Calu3 (cell line): ENCODE measurements at regions not wholly inside any gene's neighbourhood (a gene's known extent, or its start where the extent isn't known, plus 50 kb on each side); places are given as distances from the start of the nearest gene placed in this dataset.
A peak's percentile ranks its signal among the peaks of the same experiment; 100 is the strongest.

Experiments used
- BruUV-seq: library from RNA; stranded (reverse); fragments of 400-500 nt; replicated peaks from 2 replicates; lab custom pipeline; 2021; lab: Mats Ljungman, UMichigan
- CTCF ChIA-PET: fragments of 300-600 bp; sonication (Branson Sonifier 250); formaldehyde crosslinking; loops from one replicate; lab custom pipeline; 2022; ENCODE audit warnings: antibody characterized with exemption; lab: Charles Lee
- DNase-seq: peaks from one replicate; pipeline ENCODE4 v3.0.0; 2022
- H3K27ac Mint-ChIP-seq: one replicate; pipeline ENCODE4 v1.8.0; 2022; ENCODE audit warnings: mixed read lengths; ENCODE audit not compliant: unreplicated experiment
- H3K27me3 Mint-ChIP-seq: one replicate; pipeline ENCODE4 v1.8.0; 2022; ENCODE audit warnings: mixed read lengths; ENCODE audit not compliant: unreplicated experiment
- H3K36me3 Mint-ChIP-seq: one replicate; pipeline ENCODE4 v1.8.0; 2022; ENCODE audit warnings: mild to moderate bottlenecking, moderate library complexity, mixed read lengths; ENCODE audit not compliant: insufficient read depth, unreplicated experiment
- H3K4me1 Mint-ChIP-seq: one replicate; pipeline ENCODE4 v1.8.0; 2022; ENCODE audit warnings: mild to moderate bottlenecking, low read depth, mixed read lengths; ENCODE audit not compliant: unreplicated experiment
- H3K4me3 Mint-ChIP-seq: one replicate; pipeline ENCODE4 v1.8.0; 2022; ENCODE audit warnings: mild to moderate bottlenecking, low read depth, moderate library complexity, mixed read lengths; ENCODE audit not compliant: unreplicated experiment
- H3K9me3 Mint-ChIP-seq: one replicate; pipeline ENCODE4 v1.8.0; 2022; ENCODE audit warnings: low read depth, mixed read lengths; ENCODE audit not compliant: unreplicated experiment
- CTCF ChIP-seq: fragments of 200-600 bp; IDR thresholded peaks from one replicate; pipeline ENCODE4 v1.8.0; 2022; ENCODE audit warnings: antibody characterized with exemption; ENCODE audit not compliant: unreplicated experiment
- intact Hi-C: fragments of 100-400 bp; cut with micrococcal nuclease; formaldehyde crosslinking; loops from one replicate; pipeline ENCODE4 v1.10.0; 2022; ENCODE audit not compliant: unreplicated experiment

DNA sequence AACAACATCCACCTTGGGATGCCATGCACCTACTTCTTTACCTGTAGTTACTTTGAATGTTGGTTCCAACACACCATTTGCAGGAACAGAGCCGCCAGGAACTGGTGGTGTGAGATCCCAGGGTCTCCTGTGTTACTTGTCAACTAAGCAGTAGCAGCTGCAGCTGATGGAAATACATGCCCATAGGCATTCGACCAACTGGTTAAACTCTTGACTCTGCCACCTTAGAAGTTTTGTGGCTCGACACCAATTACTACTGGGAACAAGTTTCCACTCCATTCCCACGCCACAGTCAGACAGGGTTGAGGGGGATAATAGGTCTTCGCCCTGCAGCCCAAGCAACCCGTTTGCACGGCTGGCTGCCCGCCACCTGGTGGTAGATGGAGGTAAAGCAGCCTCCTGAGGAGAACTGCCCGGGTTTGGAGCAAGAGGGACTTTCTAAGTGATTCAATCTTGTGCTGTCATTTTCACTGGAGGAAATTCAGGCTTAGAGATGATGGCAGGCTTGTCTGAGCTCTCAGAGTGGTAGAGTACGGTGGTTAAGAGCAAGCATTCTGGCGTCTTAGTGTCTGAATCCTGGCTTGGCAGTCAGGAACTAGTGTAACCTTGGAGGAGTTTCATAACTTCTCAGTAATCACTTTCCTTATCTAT is 119.1 kb upstream of the TRIM2 start:
- Mint-ChIP-seq H3K27me3 (no peaks in the 10 kb centered on the region), H3K36me3 (no peaks in the 10 kb centered on the region), H3K9me3 (no peaks in the 10 kb centered on the region), H3K4me1 (peaks cover 18% of the 10 kb centered on the region), H3K4me3 (no peak overlapping the region), H3K27ac (no peak overlapping the region)
- TF ChIP-seq CTCF: peak; percentile 83
- no TSS peak for BruUV-seq
- DNase-seq: peak; percentile 83
- intact Hi-C loops: loop anchor here (1.0 kb wide), 1 partner anchor 239 kb away; no protein-coding TSS in a partner anchor
- CTCF ChIA-PET: interaction anchor here (1.4 kb wide), 1 partner anchor 43 kb away, joined by 4 read pairs; no protein-coding TSS in a partner anchor

- intact Hi-C loops: no loop called here
- Mint-ChIP-seq H3K9me3 (no peaks in the 10 kb centered on the region), H3K4me3 (no peak overlapping the region), H3K27ac (no peak overlapping the region), H3K27me3 (no peaks in the 10 kb centered on the region), H3K4me1 (peaks cover 15% of the 10 kb centered on the region), H3K36me3 (no peaks in the 10 kb centered on the region)
- no peak for TF ChIP-seq CTCF
- CTCF ChIA-PET: no interaction called here
- no TSS peak for BruUV-seq
- DNase-seq: no peak
Measured at GRCh38 chr4:153087671-153088194, 116.5 kb upstream of the TRIM2 start.

GRCh38 chr4:153089742-153090141 is 114.5 kb upstream of the TRIM2 start:
- no TSS peak for BruUV-seq

GRCh38 chr4:153090181-153090580 is 114.1 kb upstream of the TRIM2 start:
- CTCF ChIA-PET: no interaction called here
- Mint-ChIP-seq H3K9me3 (no peaks in the 10 kb centered on the region), H3K4me1 (peaks cover 5% of the 10 kb centered on the region), H3K36me3 (no peaks in the 10 kb centered on the region), H3K27ac (no peak overlapping the region), H3K27me3 (no peaks in the 10 kb centered on the region), H3K4me3 (no peak overlapping the region)
- no peak for DNase-seq
- no peak for TF ChIP-seq CTCF
- intact Hi-C loops: no loop called here
- BruUV-seq: no TSS peak

More at GRCh38 chr4:153089742-153090141, 114.5 kb upstream of the TRIM2 start:
- CTCF ChIA-PET: no interaction called here
- TF ChIP-seq CTCF: no peak
- H3K27ac Mint-ChIP-seq: no peak overlapping the region
- H3K4me1 Mint-ChIP-seq: peaks cover 9% of the 10 kb centered on the region
- no peaks in the 10 kb centered on the region for H3K27me3 Mint-ChIP-seq
- intact Hi-C loops: no loop called here
- H3K4me3 Mint-ChIP-seq: no peak overlapping the region
- DNase-seq: no peak
- H3K9me3 Mint-ChIP-seq: no peaks in the 10 kb centered on the region
- H3K36me3 Mint-ChIP-seq: no peaks in the 10 kb centered on the region
